ENCODE measurements at regions not wholly inside any gene's neighbourhood (a gene's known extent, or its start where the extent isn't known, plus 50 kb on each side); places are given as distances from the start of the nearest gene placed in this dataset.

- TF ChIP-seq POLR2A (IDR thresholded peaks at IDR 0.05) (no peak), POLR2AphosphoS5 (IDR thresholded peaks at IDR 0.05) (no peak), EP300 (IDR thresholded peaks at IDR 0.05) (no peak)
- TF ChIP-seq, protein P1, sequence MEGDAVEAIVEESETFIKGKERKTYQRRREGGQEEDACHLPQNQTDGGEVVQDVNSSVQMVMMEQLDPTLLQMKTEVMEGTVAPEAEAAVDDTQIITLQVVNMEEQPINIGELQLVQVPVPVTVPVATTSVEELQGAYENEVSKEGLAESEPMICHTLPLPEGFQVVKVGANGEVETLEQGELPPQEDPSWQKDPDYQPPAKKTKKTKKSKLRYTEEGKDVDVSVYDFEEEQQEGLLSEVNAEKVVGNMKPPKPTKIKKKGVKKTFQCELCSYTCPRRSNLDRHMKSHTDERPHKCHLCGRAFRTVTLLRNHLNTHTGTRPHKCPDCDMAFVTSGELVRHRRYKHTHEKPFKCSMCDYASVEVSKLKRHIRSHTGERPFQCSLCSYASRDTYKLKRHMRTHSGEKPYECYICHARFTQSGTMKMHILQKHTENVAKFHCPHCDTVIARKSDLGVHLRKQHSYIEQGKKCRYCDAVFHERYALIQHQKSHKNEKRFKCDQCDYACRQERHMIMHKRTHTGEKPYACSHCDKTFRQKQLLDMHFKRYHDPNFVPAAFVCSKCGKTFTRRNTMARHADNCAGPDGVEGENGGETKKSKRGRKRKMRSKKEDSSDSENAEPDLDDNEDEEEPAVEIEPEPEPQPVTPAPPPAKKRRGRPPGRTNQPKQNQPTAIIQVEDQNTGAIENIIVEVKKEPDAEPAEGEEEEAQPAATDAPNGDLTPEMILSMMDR (IDR thresholded peaks at IDR 0.05) = no peak
- 22 to 73% methylated on average over 1 of the region's 1 CpG for WGBS, 2 donors
- Histone ChIP-seq H3K36me3 (no peaks in the 10 kb centered on the region), H3K27me3 (no peaks in the 10 kb centered on the region), H3K9me3 (no peaks in the 10 kb centered on the region), H3K4me1 (no peaks in the 10 kb centered on the region), H3K27ac (no peak overlapping the region), H3K4me3 (no peak overlapping the region)
- intact Hi-C loops (cut with DNase I) = no loop called here
- no peak for DNase-seq
Observed at GRCh38 chr3:132174500-132174899, 139.7 kb upstream of the CPNE4 start.

- intact Hi-C loops (cut with DNase I) = no loop called here
- H3K9me3 ChIP-seq = no peaks in the 10 kb centered on the region
- H3K4me1 ChIP-seq = no peaks in the 10 kb centered on the region
- WGBS, 2 donors = 10 to 12% methylated on average over 3 of the region's 3 CpGs
- no peak overlapping the region for H3K27ac ChIP-seq
- H3K36me3 ChIP-seq = no peaks in the 10 kb centered on the region
- TF ChIP-seq POLR2A (IDR thresholded peaks at IDR 0.05) (no peak), POLR2AphosphoS5 (IDR thresholded peaks at IDR 0.05) (no peak), EP300 (IDR thresholded peaks at IDR 0.05) (no peak)
- TF ChIP-seq, protein P1 (IDR thresholded peaks at IDR 0.05) = no peak
- no peak for DNase-seq
- H3K4me3 ChIP-seq = no peak overlapping the region
- no peaks in the 10 kb centered on the region for H3K27me3 ChIP-seq
Observed at GRCh38 chr3:132180337-132180791, 136.8 kb upstream of the ACP3 start.

DNA sequence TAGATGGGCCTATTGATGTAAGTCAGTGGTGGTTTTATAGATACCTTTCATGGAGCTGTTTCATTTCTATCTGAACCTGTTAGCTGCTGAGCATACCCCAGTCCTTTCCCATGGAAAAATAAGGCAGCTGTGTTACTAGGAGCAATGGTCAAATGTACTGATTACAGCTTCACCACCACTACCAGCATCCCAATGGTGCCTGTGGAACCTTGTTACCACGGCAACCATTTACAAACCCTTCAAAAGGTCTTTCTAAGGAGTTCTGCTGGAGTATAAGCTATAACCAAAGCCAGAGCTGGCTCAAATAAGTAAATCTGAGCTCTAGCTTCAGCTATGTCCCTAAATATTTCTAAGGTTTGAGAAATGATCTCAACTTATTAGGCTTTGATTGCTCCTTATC lies 133.4 kb upstream of the ACP3 start:
- H3K36me3 ChIP-seq = no peaks in the 10 kb centered on the region
- 73 to 80% methylated on average over 1 of the region's 1 CpG for WGBS, 2 donors
- no peaks in the 10 kb centered on the region for H3K4me1 ChIP-seq
- no peak overlapping the region for H3K4me3 ChIP-seq
- no peaks in the 10 kb centered on the region for H3K27me3 ChIP-seq
- TF ChIP-seq POLR2AphosphoS5 (IDR thresholded peaks at IDR 0.05) (no peak), POLR2A (IDR thresholded peaks at IDR 0.05) (no peak), EP300 (IDR thresholded peaks at IDR 0.05) (no peak)
- TF ChIP-seq, protein P1 (IDR thresholded peaks at IDR 0.05) = no peak
- intact Hi-C loops (cut with DNase I) = no loop called here
- H3K27ac ChIP-seq = no peak overlapping the region
- no peaks in the 10 kb centered on the region for H3K9me3 ChIP-seq
- DNase-seq = no peak

DNA sequence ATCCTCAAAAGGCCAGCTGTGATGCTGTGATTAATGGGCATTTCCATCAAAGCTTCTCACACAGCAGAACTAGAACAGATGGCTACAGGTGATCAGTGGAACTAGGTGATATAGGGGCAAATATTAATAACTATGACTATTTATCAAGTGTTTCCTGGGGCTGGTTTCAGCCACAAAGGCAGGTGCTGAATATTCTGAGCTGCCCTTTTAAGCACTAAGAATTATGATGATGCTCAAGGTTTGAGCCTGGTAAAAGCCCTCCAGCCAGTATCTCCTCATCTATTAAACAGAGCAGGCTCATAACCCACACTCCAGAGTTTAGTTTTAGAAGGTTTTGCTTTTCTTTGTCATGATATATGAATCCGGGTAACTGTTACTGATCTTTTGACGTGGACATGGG lies 129.5 kb upstream of the ACP3 start:
- H3K27ac ChIP-seq = no peak overlapping the region
- DNase-seq = no peak
- no peaks in the 10 kb centered on the region for H3K27me3 ChIP-seq
- no peak overlapping the region for H3K4me3 ChIP-seq
- H3K4me1 ChIP-seq = no peaks in the 10 kb centered on the region
- TF ChIP-seq POLR2AphosphoS5 (IDR thresholded peaks at IDR 0.05) = no peak
- no peak for TF ChIP-seq EP300 (IDR thresholded peaks at IDR 0.05)
- TF ChIP-seq, protein P1 (IDR thresholded peaks at IDR 0.05) = no peak
- intact Hi-C loops (cut with DNase I) = no loop called here
- H3K9me3 ChIP-seq = no peaks in the 10 kb centered on the region
- WGBS, 2 donors = 80 to 82% methylated on average over 2 of the region's 2 CpGs
- no peaks in the 10 kb centered on the region for H3K36me3 ChIP-seq

DNA sequence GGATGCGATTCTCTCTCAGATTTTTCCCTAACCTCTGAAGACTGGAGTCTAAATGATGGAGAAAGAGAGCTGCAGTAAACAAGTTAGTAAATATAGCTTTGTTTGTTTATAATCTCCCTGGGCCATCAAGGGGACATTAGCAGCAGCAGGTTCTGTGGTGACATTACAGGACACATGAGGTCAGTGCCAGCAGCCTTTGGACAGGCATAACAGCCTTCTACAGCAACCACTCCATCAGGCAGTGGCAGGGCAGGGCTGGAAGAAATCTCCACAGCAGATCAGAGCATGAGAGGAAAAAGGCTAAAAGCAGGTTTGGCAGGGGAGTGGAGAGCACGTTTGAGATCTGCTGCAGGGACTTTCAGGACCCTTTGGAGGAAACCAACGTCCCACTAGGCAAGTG lies 127.6 kb upstream of the ACP3 start:
- no peaks in the 10 kb centered on the region for H3K4me1 ChIP-seq
- WGBS, 2 donors = 35 to 46% methylated on average over 3 of the region's 3 CpGs
- TF ChIP-seq POLR2A (IDR thresholded peaks at IDR 0.05) (no peak), EP300 (IDR thresholded peaks at IDR 0.05) (no peak), POLR2AphosphoS5 (IDR thresholded peaks at IDR 0.05) (no peak)
- TF ChIP-seq, protein P1 (IDR thresholded peaks at IDR 0.05) = no peak
- DNase-seq = no peak
- intact Hi-C loops (cut with DNase I) = no loop called here
- no peaks in the 10 kb centered on the region for H3K9me3 ChIP-seq
- H3K36me3 ChIP-seq = no peaks in the 10 kb centered on the region
- no peak overlapping the region for H3K27ac ChIP-seq
- H3K4me3 ChIP-seq = no peak overlapping the region
- no peaks in the 10 kb centered on the region for H3K27me3 ChIP-seq

Data from sigmoid colon (tissue), 6 donors.